HepG2 (cell line): ENCODE measurements at regions not wholly inside any gene's neighbourhood (a gene's known extent, or its start where the extent isn't known, plus 50 kb on each side); places are given as distances from the start of the nearest gene placed in this dataset.

ENCODE experiments used
- ATAC-seq: fragments of 200-7000 bp; cut with Tn5 transposase; 3 replicates; pipeline ENCODE4 v1.9.1; 2020; ENCODE audit warnings: mild to moderate bottlenecking, moderate library complexity
- BruUV-seq: library from RNA; stranded (reverse); fragments of 400-500 nt; replicated peaks from 2 replicates; lab custom pipeline; 2021; lab: Mats Ljungman, UMichigan
- CTCF ChIA-PET: fragments of 300-600 bp; formaldehyde crosslinking; extraction: SDS; loops from one replicate; lab custom pipeline; 2021; ENCODE audit warnings: low total read pairs, inconsistent platforms, low intra/inter-chr PET ratio; lab: Yijun Ruan, JAX
- POLR2A ChIA-PET: fragments of 350-600 bp; sonication (Branson Sonifier 250); formaldehyde crosslinking; loops from one replicate; lab custom pipeline; 2020; ENCODE audit warnings: antibody characterized with exemption, inconsistent platforms; lab: Yijun Ruan, JAX
- DNase-seq: peaks from one replicate; pipeline ENCODE4 v3.0.0-alpha.2; 2015; ENCODE audit warnings: low spot score
- FAIRE-seq: peaks from 3 replicates; lab custom pipeline; 2011; peaks lifted over from hg19 to GRCh38; lab: Jason Lieb, UNC
- H2AFZ ChIP-seq: one replicate; pipeline ENCODE4 v1.6.1; 2011; ENCODE audit warnings: low read length, inconsistent platforms
- H3K27ac ChIP-seq: fragments of 300-600 bp; 3 replicates; pipeline ENCODE4 v1.8.0; 2011; ENCODE audit warnings: mixed run types, mild to moderate bottlenecking, mixed read lengths, low read length, inconsistent platforms; ENCODE audit not compliant: insufficient read depth; ENCODE audit errors: extremely low read length
- H3K27me3 ChIP-seq, 2 experiments: fragments of 200-600 bp in 1 of 2; 2 replicates in 1 of 2; 3 replicates in 1 of 2; pipeline versions ENCODE4 v1.6.0 to v1.8.0; 2011; ENCODE audit warnings: low read length in 2 of 2, mild to moderate bottlenecking in 2 of 2, moderate library complexity in 2 of 2, inconsistent platforms in 1 of 2; ENCODE audit not compliant: insufficient read depth in 2 of 2, control insufficient read depth in 1 of 2
- H3K36me3 ChIP-seq, 2 experiments: fragments of 200-600 bp in 1 of 2; replicated peaks in 1 of 2; 2 replicates in 1 of 2; 3 replicates in 1 of 2; pipeline versions ENCODE4 v1.5.1 to v1.8.0; 2011; ENCODE audit warnings: low read length in 2 of 2, inconsistent platforms in 1 of 2; ENCODE audit not compliant: insufficient read depth in 2 of 2, control insufficient read depth in 1 of 2
- H3K4me1 ChIP-seq: 2 replicates; pipeline ENCODE4 v1.5.1; 2012; ENCODE audit warnings: low read length, inconsistent platforms; ENCODE audit not compliant: insufficient read depth
- H3K4me2 ChIP-seq: 2 replicates; pipeline ENCODE4 v1.6.0; 2011; ENCODE audit warnings: low read depth, low read length, inconsistent platforms
- H3K4me3 ChIP-seq, 3 experiments: fragments of 200-600 bp in 1 of 3; sonication (generic), shearing (Covaris generic) in 1 of 3; replicated peaks in 1 of 3; 2 replicates each; pipeline ENCODE4 v1.5.1; 2011 to 2016; ENCODE audit warnings: low read length in 3 of 3, inconsistent platforms in 2 of 3, low read depth in 2 of 3, mild to moderate bottlenecking in 2 of 3, control low read depth in 1 of 3, mixed read lengths in 1 of 3; ENCODE audit not compliant: insufficient read depth in 1 of 3
- H3K79me2 ChIP-seq: one replicate; pipeline ENCODE4 v1.6.1; 2011; ENCODE audit warnings: low read length, inconsistent platforms; ENCODE audit not compliant: insufficient read depth
- H3K9ac ChIP-seq: 2 replicates; pipeline ENCODE4 v1.6.0; 2011; ENCODE audit warnings: mild to moderate bottlenecking, low read depth, low read length, inconsistent platforms; ENCODE audit not compliant: insufficient read depth
- H3K9me3 ChIP-seq: 2 replicates; pipeline ENCODE4 v1.5.1; 2012; ENCODE audit warnings: mild to moderate bottlenecking, low read length
- H4K20me1 ChIP-seq: 2 replicates; pipeline ENCODE4 v1.6.0; 2011; ENCODE audit warnings: inconsistent platforms, mild to moderate bottlenecking, low read length, moderate library complexity; ENCODE audit not compliant: insufficient read depth
- AGO1 ChIP-seq: fragments of 200-400 bp; formaldehyde crosslinking; IDR thresholded peaks from 2 replicates; pipeline ENCODE4 v1.6.1; 2017; ENCODE audit warnings: mild to moderate bottlenecking, low read depth, low read length, moderate library complexity; ENCODE audit not compliant: poor library complexity, severe bottlenecking
- ARNTL ChIP-seq: sonication (generic); formaldehyde crosslinking; IDR thresholded peaks from 2 replicates; pipeline ENCODE4 v1.4.0; 2020; ENCODE audit warnings: mild to moderate bottlenecking, missing genetic modification reagents
- PITX1 ChIP-seq: sonication (generic); formaldehyde crosslinking; IDR thresholded peaks from 2 replicates; pipeline ENCODE4 v1.5.1; 2020; ENCODE audit warnings: mild to moderate bottlenecking, missing genetic modification reagents
- TP53 ChIP-seq: sonication (generic); formaldehyde crosslinking; conservative IDR thresholded peaks from 2 replicates; pipeline ENCODE4 v1.4.0; 2020; ENCODE audit warnings: missing genetic modification reagents
- ZNF234 ChIP-seq: sonication (generic); formaldehyde crosslinking; conservative IDR thresholded peaks from 2 replicates; pipeline ENCODE4 v1.5.1; 2020; ENCODE audit warnings: mild to moderate bottlenecking, missing genetic modification reagents
- ZNF383 ChIP-seq: sonication (generic); formaldehyde crosslinking; IDR thresholded peaks from 2 replicates; pipeline ENCODE4 v1.4.0; 2020; ENCODE audit warnings: missing genetic modification reagents, mild to moderate bottlenecking, borderline replicate concordance
- ZNF510 ChIP-seq: sonication (generic); formaldehyde crosslinking; IDR thresholded peaks from 2 replicates; pipeline ENCODE4 v1.4.0; 2020; ENCODE audit warnings: low read depth, mild to moderate bottlenecking, missing genetic modification reagents
- ZNF841 ChIP-seq: sonication (generic); formaldehyde crosslinking; IDR thresholded peaks from 2 replicates; pipeline ENCODE4 v1.8.1; 2023; ENCODE audit warnings: missing genetic modification reagents, borderline replicate concordance
- WGBS: methylation state at CpG from one replicate; pipeline ENCODE4 v1.1.6; 2017; ENCODE audit warnings: low lambda C conversion rate; 5-methylcytosine and 5-hydroxymethylcytosine counted together
- in situ Hi-C: cut with HindIII; loops from 2 replicates; pipeline ENCODE4 v1.10.0; 2017; ENCODE audit warnings: low pct_unique_long_range_greater_than_20kb; ENCODE audit not compliant: extremely low pct_ligation_motif_present
- intact Hi-C: fragments of 100-400 bp; cut with micrococcal nuclease; formaldehyde crosslinking; loops from one replicate; pipeline ENCODE4 v1.10.0; 2022; ENCODE audit not compliant: unreplicated experiment
- TF ChIP-seq, protein P1 (sequence below): IDR thresholded peaks from 2 replicates; pipeline ENCODE4 v1.4.0; 2020; ENCODE audit warnings: mild to moderate bottlenecking, missing genetic modification reagents
- TF ChIP-seq, protein P2 (sequence below), 2 experiments: fragments of 450-650 bp in 1 of 2; sonication (generic) in 1 of 2; formaldehyde crosslinking; IDR thresholded peaks; 2 replicates each; pipeline versions ENCODE4 v1.5.0 to v1.8.0; 2020 to 2022; ENCODE audit warnings: mild to moderate bottlenecking in 1 of 2, missing genetic modification reagents in 1 of 2
- TF ChIP-seq, protein P3 (sequence below): sonication (generic); formaldehyde crosslinking; IDR thresholded peaks from 2 replicates; pipeline ENCODE4 v1.5.0; 2020; ENCODE audit warnings: missing genetic modification reagents

DNA sequence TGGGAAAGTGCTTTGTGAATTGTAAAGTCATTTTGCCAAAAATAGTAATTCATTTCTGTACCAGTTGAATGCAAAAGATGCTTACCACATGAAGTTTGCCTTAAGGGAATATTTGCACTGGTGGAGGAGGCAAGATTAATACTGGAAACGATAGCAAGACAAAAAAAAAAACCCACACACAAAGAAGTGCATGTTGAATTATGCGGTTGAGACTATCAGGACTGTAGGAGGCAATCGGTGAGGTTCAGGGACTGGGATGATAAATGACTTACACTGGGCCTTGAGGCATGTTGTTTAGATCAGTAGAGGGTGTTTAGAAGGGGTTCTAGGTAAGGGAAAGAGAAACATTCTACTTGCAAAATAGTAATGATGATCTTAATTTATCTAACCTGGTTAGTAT lies 142.2 kb upstream of the HMGA2 start:
- ChIA-PET POLR2A (no interaction called here), CTCF (no interaction called here)
- Histone ChIP-seq H3K36me3 (no peaks in the 10 kb centered on the region), H3K27ac (no peak overlapping the region), H3K27me3 (no peaks in the 10 kb centered on the region; a peak in 1 of 5 replicates), H4K20me1 (no peaks in the 10 kb centered on the region), H2AFZ (no peak overlapping the region), H3K9me3 (no peaks in the 10 kb centered on the region), H3K79me2 (no peaks in the 10 kb centered on the region), H3K4me1 (no peaks in the 10 kb centered on the region), H3K4me2 (no peak overlapping the region), H3K4me3 (no peak overlapping the region), H3K9ac (no peak overlapping the region)
- BruUV-seq, result no TSS peak
- FAIRE-seq (no peak), ATAC-seq (no peak), DNase-seq (no peak)
- TF ChIP-seq, protein P1, sequence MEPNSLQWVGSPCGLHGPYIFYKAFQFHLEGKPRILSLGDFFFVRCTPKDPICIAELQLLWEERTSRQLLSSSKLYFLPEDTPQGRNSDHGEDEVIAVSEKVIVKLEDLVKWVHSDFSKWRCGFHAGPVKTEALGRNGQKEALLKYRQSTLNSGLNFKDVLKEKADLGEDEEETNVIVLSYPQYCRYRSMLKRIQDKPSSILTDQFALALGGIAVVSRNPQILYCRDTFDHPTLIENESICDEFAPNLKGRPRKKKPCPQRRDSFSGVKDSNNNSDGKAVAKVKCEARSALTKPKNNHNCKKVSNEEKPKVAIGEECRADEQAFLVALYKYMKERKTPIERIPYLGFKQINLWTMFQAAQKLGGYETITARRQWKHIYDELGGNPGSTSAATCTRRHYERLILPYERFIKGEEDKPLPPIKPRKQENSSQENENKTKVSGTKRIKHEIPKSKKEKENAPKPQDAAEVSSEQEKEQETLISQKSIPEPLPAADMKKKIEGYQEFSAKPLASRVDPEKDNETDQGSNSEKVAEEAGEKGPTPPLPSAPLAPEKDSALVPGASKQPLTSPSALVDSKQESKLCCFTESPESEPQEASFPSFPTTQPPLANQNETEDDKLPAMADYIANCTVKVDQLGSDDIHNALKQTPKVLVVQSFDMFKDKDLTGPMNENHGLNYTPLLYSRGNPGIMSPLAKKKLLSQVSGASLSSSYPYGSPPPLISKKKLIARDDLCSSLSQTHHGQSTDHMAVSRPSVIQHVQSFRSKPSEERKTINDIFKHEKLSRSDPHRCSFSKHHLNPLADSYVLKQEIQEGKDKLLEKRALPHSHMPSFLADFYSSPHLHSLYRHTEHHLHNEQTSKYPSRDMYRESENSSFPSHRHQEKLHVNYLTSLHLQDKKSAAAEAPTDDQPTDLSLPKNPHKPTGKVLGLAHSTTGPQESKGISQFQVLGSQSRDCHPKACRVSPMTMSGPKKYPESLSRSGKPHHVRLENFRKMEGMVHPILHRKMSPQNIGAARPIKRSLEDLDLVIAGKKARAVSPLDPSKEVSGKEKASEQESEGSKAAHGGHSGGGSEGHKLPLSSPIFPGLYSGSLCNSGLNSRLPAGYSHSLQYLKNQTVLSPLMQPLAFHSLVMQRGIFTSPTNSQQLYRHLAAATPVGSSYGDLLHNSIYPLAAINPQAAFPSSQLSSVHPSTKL (CRISPR knock-in tag), result no peak
- TF ChIP-seq TP53 (no peak), ARNTL (CRISPR knock-in tag) (no peak), ZNF510 (CRISPR knock-in tag) (no peak), PITX1 (no peak), AGO1 (no peak), ZNF234 (CRISPR knock-in tag) (no peak), ZNF841 (no peak), ZNF383 (no peak)
- TF ChIP-seq, protein P2, sequence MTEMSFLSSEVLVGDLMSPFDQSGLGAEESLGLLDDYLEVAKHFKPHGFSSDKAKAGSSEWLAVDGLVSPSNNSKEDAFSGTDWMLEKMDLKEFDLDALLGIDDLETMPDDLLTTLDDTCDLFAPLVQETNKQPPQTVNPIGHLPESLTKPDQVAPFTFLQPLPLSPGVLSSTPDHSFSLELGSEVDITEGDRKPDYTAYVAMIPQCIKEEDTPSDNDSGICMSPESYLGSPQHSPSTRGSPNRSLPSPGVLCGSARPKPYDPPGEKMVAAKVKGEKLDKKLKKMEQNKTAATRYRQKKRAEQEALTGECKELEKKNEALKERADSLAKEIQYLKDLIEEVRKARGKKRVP (CRISPR knock-in tag; IDR thresholded peaks at IDR 0.05), result no peak
- TF ChIP-seq, protein P3, sequence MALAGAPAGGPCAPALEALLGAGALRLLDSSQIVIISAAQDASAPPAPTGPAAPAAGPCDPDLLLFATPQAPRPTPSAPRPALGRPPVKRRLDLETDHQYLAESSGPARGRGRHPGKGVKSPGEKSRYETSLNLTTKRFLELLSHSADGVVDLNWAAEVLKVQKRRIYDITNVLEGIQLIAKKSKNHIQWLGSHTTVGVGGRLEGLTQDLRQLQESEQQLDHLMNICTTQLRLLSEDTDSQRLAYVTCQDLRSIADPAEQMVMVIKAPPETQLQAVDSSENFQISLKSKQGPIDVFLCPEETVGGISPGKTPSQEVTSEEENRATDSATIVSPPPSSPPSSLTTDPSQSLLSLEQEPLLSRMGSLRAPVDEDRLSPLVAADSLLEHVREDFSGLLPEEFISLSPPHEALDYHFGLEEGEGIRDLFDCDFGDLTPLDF (CRISPR knock-in tag), result no peak
- WGBS, result 2% methylated on average over 3 of the region's 3 CpGs
- intact Hi-C loops, result no loop called here
- in situ Hi-C loops, result loop anchor here (25.0 kb wide), 1 partner anchor 370 kb away; no protein-coding TSS in a partner anchor
